Ovary (tissue), 7 donors: ENCODE measurements at regions not wholly inside any gene's neighbourhood (a gene's known extent, or its start where the extent isn't known, plus 50 kb on each side); places are given as distances from the start of the nearest gene placed in this dataset.

Source experiments
- DNase-seq, 5 donors: peaks; one replicate each; pipeline ENCODE4 v3.0.0-alpha.2; 2019 to 2020
- H3K27ac ChIP-seq, 2 donors: fragments of 200-600 bp; one replicate each; pipeline versions ENCODE4 v1.5.1 to v1.8.0; 2019 to 2022
- H3K27me3 ChIP-seq: fragments of 200-600 bp; one replicate; pipeline ENCODE4 v1.8.0; 2022
- H3K36me3 ChIP-seq: fragments of 200-600 bp; sonication (generic); one replicate; pipeline ENCODE4 v1.5.1; 2019
- H3K4me1 ChIP-seq: one replicate; pipeline ENCODE4 v1.8.1; 2013; ENCODE audit warnings: mild to moderate bottlenecking, moderate library complexity; ENCODE audit not compliant: insufficient read depth
- H3K4me3 ChIP-seq: fragments of 200-600 bp; sonication (generic); one replicate; pipeline ENCODE4 v1.5.1; 2017
- H3K9me3 ChIP-seq, 2 donors: fragments of 200-600 bp in 1 of 2; sonication (generic) in 1 of 2; one replicate each; pipeline versions ENCODE4 v1.5.1 to v1.8.1; 2013 to 2019; ENCODE audit warnings: mild to moderate bottlenecking in 1 of 2, moderate library complexity in 1 of 2
- CTCF ChIP-seq, 3 donors: fragments of 450-650 bp in 2 of 3; fragments of 200-600 bp in 1 of 3; IDR thresholded peaks; one replicate each; pipeline versions ENCODE4 v1.5.1 to v1.8.0; 2016 to 2022; ENCODE audit warnings: antibody characterized with exemption in 3 of 3, mild to moderate bottlenecking in 1 of 3
- EP300 ChIP-seq: sonication (generic); formaldehyde crosslinking; IDR thresholded peaks from one replicate; pipeline ENCODE4 v1.6.1; 2017; ENCODE audit warnings: antibody characterized with exemption
- POLR2A ChIP-seq: fragments of 450-650 bp; IDR thresholded peaks from one replicate; pipeline ENCODE4 v1.6.1; 2017; ENCODE audit warnings: antibody characterized with exemption, mild to moderate bottlenecking, moderate library complexity
- WGBS, 3 donors: extraction: QIAGEN DNeasy Blood & Tissue Kit in 1 of 3; methylation state at CpG; one replicate each; pipeline versions ENCODE4 v1.1.5 to v1.1.7; 2013 to 2017; 5-methylcytosine and 5-hydroxymethylcytosine counted together
- intact Hi-C, 4 donors: fragments of 100-400 bp; cut with DNase I; formaldehyde crosslinking; loops; one replicate each; pipeline versions ENCODE4 v1.11.0 to v1.15.1; 2022 to 2023
- donor health status: DM: no; HTN: no; CAD: no; lungs with moderate emphysema.
- donor health status: DM: no; HTN: no; CAD: no.
- donor health status: Bipolar disorder and iron deficiency.
- donor health status: DM: no; HTN: no; CAD: no.
- donor health status: DM: yes; HTN: yes; CAD: no.

GRCh38 chr6:101276066-101276465 lies 117.4 kb upstream of the GRIK2 start:
- H3K27me3 ChIP-seq = no peaks in the 10 kb centered on the region
- intact Hi-C loops = no loop called here
- no peaks in the 10 kb centered on the region for H3K4me1 ChIP-seq
- no peak for TF ChIP-seq EP300
- no peak for TF ChIP-seq POLR2A
- no peak for TF ChIP-seq CTCF (IDR thresholded peaks at IDR 0.05)
- no peak overlapping the region for H3K4me3 ChIP-seq
- H3K27ac ChIP-seq = no peak overlapping the region
- DNase-seq = no peak
- no peaks in the 10 kb centered on the region for H3K9me3 ChIP-seq
- no peaks in the 10 kb centered on the region for H3K36me3 ChIP-seq

- DNase-seq = no peak
- no peak overlapping the region for H3K4me3 ChIP-seq
- intact Hi-C loops = no loop called here
Measured at GRCh38 chr6:101279410-101279809, 114.1 kb upstream of the GRIK2 start.

GRCh38 chr6:101281266-101281665 lies 112.2 kb upstream of the GRIK2 start:
- H3K4me1 ChIP-seq = no peaks in the 10 kb centered on the region
- no peak overlapping the region for H3K27ac ChIP-seq
- intact Hi-C loops = no loop called here
- H3K36me3 ChIP-seq = no peaks in the 10 kb centered on the region
- no peaks in the 10 kb centered on the region for H3K27me3 ChIP-seq
- no peaks in the 10 kb centered on the region for H3K9me3 ChIP-seq
- H3K4me3 ChIP-seq = no peak overlapping the region
- no peak for TF ChIP-seq CTCF (IDR thresholded peaks at IDR 0.05)
- no peak for TF ChIP-seq POLR2A
- no peak for TF ChIP-seq EP300
- DNase-seq = no peak

More at GRCh38 chr6:101279410-101279809, 114.1 kb upstream of the GRIK2 start:
- no peaks in the 10 kb centered on the region for H3K9me3 ChIP-seq
- H3K27ac ChIP-seq = no peak overlapping the region
- no peak for TF ChIP-seq CTCF (IDR thresholded peaks at IDR 0.05)
- no peak for TF ChIP-seq EP300
- no peak for TF ChIP-seq POLR2A
- H3K36me3 ChIP-seq = no peaks in the 10 kb centered on the region
- H3K4me1 ChIP-seq = no peaks in the 10 kb centered on the region
- no peaks in the 10 kb centered on the region for H3K27me3 ChIP-seq

GRCh38 chr6:101284131-101284530 lies 109.4 kb upstream of the GRIK2 start:
- TF ChIP-seq CTCF (IDR thresholded peaks at IDR 0.05) = no peak
- no peak for TF ChIP-seq EP300
- TF ChIP-seq POLR2A = no peak
- DNase-seq = no peak
- WGBS, 3 donors = 86 to 95% (median 92%) methylated on average over 6 of the region's 6 CpGs
- H3K27me3 ChIP-seq = no peaks in the 10 kb centered on the region
- H3K4me1 ChIP-seq = no peaks in the 10 kb centered on the region
- intact Hi-C loops = no loop called here
- no peak overlapping the region for H3K27ac ChIP-seq
- no peaks in the 10 kb centered on the region for H3K36me3 ChIP-seq
- no peak overlapping the region for H3K4me3 ChIP-seq
- H3K9me3 ChIP-seq = no peaks in the 10 kb centered on the region

- TF ChIP-seq POLR2A = no peak
- no peak for TF ChIP-seq CTCF (IDR thresholded peaks at IDR 0.05)
- TF ChIP-seq EP300 = no peak
- no peaks in the 10 kb centered on the region for H3K36me3 ChIP-seq
- DNase-seq = no peak
- WGBS, 3 donors = 37 to 44% (median 41%) methylated on average over 2 of the region's 2 CpGs
- no peaks in the 10 kb centered on the region for H3K27me3 ChIP-seq
- no peaks in the 10 kb centered on the region for H3K9me3 ChIP-seq
- intact Hi-C loops = no loop called here
- H3K27ac ChIP-seq = no peak overlapping the region
- H3K4me1 ChIP-seq = no peaks in the 10 kb centered on the region
- no peak overlapping the region for H3K4me3 ChIP-seq
Measured at GRCh38 chr6:101286146-101286545, 107.4 kb upstream of the GRIK2 start.
